Right lobe of liver (tissue), 4 donors: ENCODE measurements at regions not wholly inside any gene's neighbourhood (a gene's known extent, or its start where the extent isn't known, plus 50 kb on each side); places are given as distances from the start of the nearest gene placed in this dataset.

Experiments used
- CTCF ChIP-seq, 4 donors: fragments of 200-600 bp in 3 of 4; fragments of 450-650 bp in 1 of 4; IDR thresholded peaks; one replicate each; pipeline versions ENCODE4 v1.5.1 to v1.8.0; 2016 to 2022; ENCODE audit warnings: antibody characterized with exemption in 4 of 4, mild to moderate bottlenecking in 2 of 4
- POLR2A ChIP-seq: fragments of 450-650 bp; IDR thresholded peaks from one replicate; pipeline ENCODE4 v1.6.1; 2017; ENCODE audit warnings: antibody characterized with exemption, mild to moderate bottlenecking
- donor health status: DM: no; HTN: no; CAD: no.
- donor health status: DM: no; HTN: no; CAD: no.
- donor health status: DM: no; HTN: yes; CAD: no.

- TF ChIP-seq CTCF (IDR thresholded peaks at IDR 0.05), result no peak
- no peak for TF ChIP-seq POLR2A
Measured at GRCh38 chr2:121819846-121820245, 64.4 kb downstream of the TSN start.
